ENCODE measurements at regions not wholly inside any gene's neighbourhood (a gene's known extent, or its start where the extent isn't known, plus 50 kb on each side); places are given as distances from the start of the nearest gene placed in this dataset.

- Histone ChIP-seq H3K27me3 (no peaks in the 10 kb centered on the region), H3K4me3 (no peak overlapping the region), H3K9me3 (no peaks in the 10 kb centered on the region), H3K36me3 (no peaks in the 10 kb centered on the region), H3K27ac (no peak overlapping the region), H3K4me1 (no peaks in the 10 kb centered on the region)
- FAIRE-seq = no peak
- no peak for DNase-seq
- no peak for TF ChIP-seq CTCF (IDR thresholded peaks at IDR 0.05)
- intact Hi-C loops (cut with DNase I) = no loop called here
- no peak for ATAC-seq
- WGBS, 2 donors = 45 to 65% methylated on average over 2 of the region's 2 CpGs
Measured at GRCh38 chr3:82824491-82824890, 1063.0 kb upstream of the GBE1 start.

- H3K9me3 ChIP-seq = no peaks in the 10 kb centered on the region
- no peak for FAIRE-seq
- TF ChIP-seq CTCF (IDR thresholded peaks at IDR 0.05) = no peak
Measured at GRCh38 chr3:82816086-82816485, 1054.6 kb upstream of the GBE1 start.

GRCh38 chr3:82815417-82816058, 1054.1 kb upstream of the GBE1 start:
- Histone ChIP-seq H3K9me3 (no peaks in the 10 kb centered on the region), H3K4me1 (no peaks in the 10 kb centered on the region)
- TF ChIP-seq CTCF (IDR thresholded peaks at IDR 0.05) = no peak

More at GRCh38 chr3:82816086-82816485, 1054.6 kb upstream of the GBE1 start:
- no peak for ATAC-seq
- intact Hi-C loops (cut with DNase I) = no loop called here
- Histone ChIP-seq H3K27ac (no peak overlapping the region), H3K36me3 (no peaks in the 10 kb centered on the region), H3K27me3 (no peaks in the 10 kb centered on the region), H3K4me3 (no peak overlapping the region), H3K4me1 (no peaks in the 10 kb centered on the region)
- no peak for DNase-seq

GRCh38 chr3:82814660-82815059, 1053.2 kb upstream of the GBE1 start:
- Histone ChIP-seq H3K27ac (no peak overlapping the region), H3K27me3 (no peaks in the 10 kb centered on the region), H3K9me3 (no peaks in the 10 kb centered on the region), H3K4me3 (no peak overlapping the region), H3K4me1 (no peaks in the 10 kb centered on the region), H3K36me3 (no peaks in the 10 kb centered on the region)
- FAIRE-seq (no peak), ATAC-seq (no peak), DNase-seq (no peak)
- 87 to 88% methylated on average over 2 of the region's 2 CpGs for WGBS, 2 donors
- no peak for TF ChIP-seq CTCF (IDR thresholded peaks at IDR 0.05)
- intact Hi-C loops (cut with DNase I) = no loop called here

More at GRCh38 chr3:82815417-82816058, 1054.1 kb upstream of the GBE1 start:
- Histone ChIP-seq H3K27me3 (no peaks in the 10 kb centered on the region), H3K36me3 (no peaks in the 10 kb centered on the region), H3K27ac (no peak overlapping the region), H3K4me3 (no peak overlapping the region)
- DNase-seq (peak in 1 of 6 donors; percentile 28), FAIRE-seq (no peak), ATAC-seq (no peak)
- intact Hi-C loops (cut with DNase I) = no loop called here
- 89 to 97% methylated on average over 2 of the region's 2 CpGs for WGBS, 2 donors

GRCh38 chr3:82807781-82808180, 1046.3 kb upstream of the GBE1 start:
- no peak overlapping the region for H3K27ac ChIP-seq
- no peaks in the 10 kb centered on the region for H3K9me3 ChIP-seq
- H3K27me3 ChIP-seq = no peaks in the 10 kb centered on the region
- H3K4me3 ChIP-seq = no peak overlapping the region
- ATAC-seq (no peak), FAIRE-seq (no peak), DNase-seq (peak in 3 of 6 donors; percentile 16 to 58 (median 49))
- no peak for TF ChIP-seq CTCF (IDR thresholded peaks at IDR 0.05)
- H3K4me1 ChIP-seq = no peaks in the 10 kb centered on the region
- intact Hi-C loops (cut with DNase I) = no loop called here
- 91 to 94% methylated on average over 23 of the region's 23 CpGs for WGBS, 2 donors
- H3K36me3 ChIP-seq = no peaks in the 10 kb centered on the region

Measured in pancreas (tissue), 10 donors.